HEK293 (cell line): ENCODE measurements at regions not wholly inside any gene's neighbourhood (a gene's known extent, or its start where the extent isn't known, plus 50 kb on each side); places are given as distances from the start of the nearest gene placed in this dataset.

Experiments used
- CTCF ChIA-PET: fragments of 350-600 bp; formaldehyde crosslinking; extraction: SDS; loops from one replicate; lab custom pipeline; 2021; ENCODE audit warnings: antibody characterized with exemption; lab: Yijun Ruan, JAX
- POLR2A ChIA-PET: fragments of 300-600 bp; formaldehyde crosslinking; extraction: SDS; loops from one replicate; lab custom pipeline; 2020; ENCODE audit warnings: antibody characterized with exemption, inconsistent platforms; lab: Yijun Ruan, JAX
- H3K27ac ChIP-seq: fragments of 200-500 bp; sonication (Bioruptor generic); 2 replicates; pipeline ENCODE4 v1.5.1; 2014; ENCODE audit warnings: low read depth, low read length, control low read depth, inconsistent platforms; ENCODE audit errors: extremely low read depth
- H3K36me3 ChIP-seq, 2 experiments: fragments of 200-500 bp in 1 of 2; sonication (Bioruptor generic) in 1 of 2; 1 replicate in 1 of 2; 2 replicates in 1 of 2; pipeline ENCODE4 v1.5.1; 2014 to 2017; ENCODE audit warnings: inconsistent platforms in 2 of 2, low read length in 2 of 2; ENCODE audit not compliant: control insufficient read depth in 2 of 2, insufficient read depth in 1 of 2
- H3K4me1 ChIP-seq: fragments of 200-500 bp; sonication (Bioruptor generic); 2 replicates; pipeline ENCODE4 v1.5.1; 2014; ENCODE audit warnings: mild to moderate bottlenecking, low read length, inconsistent platforms; ENCODE audit not compliant: control insufficient read depth, insufficient read depth
- H3K4me3 ChIP-seq: 2 replicates; pipeline ENCODE4 v1.5.1; 2011; ENCODE audit warnings: low read depth, mild to moderate bottlenecking, control low read depth, low read length, moderate library complexity
- H3K9me3 ChIP-seq: fragments of 200-500 bp; sonication (Bioruptor generic); 2 replicates; pipeline ENCODE4 v1.5.1; 2014; ENCODE audit warnings: low read depth, low read length, inconsistent platforms; ENCODE audit not compliant: control insufficient read depth, insufficient read depth
- ATF2 ChIP-seq: fragments of 450-650 bp; formaldehyde crosslinking; IDR thresholded peaks from 2 replicates; pipeline ENCODE4 v1.5.1; 2016; ENCODE audit warnings: missing biosample characterization, missing genetic modification characterization, low read depth
- EGR2 ChIP-seq: fragments of 450-650 bp; formaldehyde crosslinking; IDR thresholded peaks from 2 replicates; pipeline ENCODE4 v1.5.1; 2016; ENCODE audit warnings: low read depth, missing biosample characterization, missing genetic modification characterization
- OVOL3 ChIP-seq: fragments of 450-650 bp; formaldehyde crosslinking; IDR thresholded peaks from 2 replicates; pipeline ENCODE4 v1.5.1; 2016; ENCODE audit warnings: missing biosample characterization, missing genetic modification characterization
- PRDM1 ChIP-seq: fragments of 450-650 bp; formaldehyde crosslinking; IDR thresholded peaks from 2 replicates; pipeline ENCODE4; 2016; ENCODE audit warnings: missing biosample characterization, missing genetic modification characterization
- PRDM10 ChIP-seq: fragments of 450-650 bp; formaldehyde crosslinking; IDR thresholded peaks from 2 replicates; pipeline ENCODE4 v1.5.1; 2016; ENCODE audit warnings: missing biosample characterization, missing genetic modification characterization
- SETDB1 ChIP-seq: IDR thresholded peaks from one replicate; pipeline ENCODE4 v1.6.1; 2017; ENCODE audit warnings: mild to moderate bottlenecking, low read length, moderate library complexity, mixed read lengths; ENCODE audit not compliant: insufficient read length
- ZNF10 ChIP-seq: fragments of 450-650 bp; formaldehyde crosslinking; IDR thresholded peaks from 2 replicates; pipeline ENCODE4 v1.5.1; 2017; ENCODE audit warnings: missing biosample characterization, missing genetic modification characterization
- ZNF114 ChIP-seq: fragments of 450-650 bp; formaldehyde crosslinking; IDR thresholded peaks from 2 replicates; pipeline ENCODE4 v1.5.0; 2017; ENCODE audit warnings: missing biosample characterization, missing genetic modification characterization
- ZNF133 ChIP-seq: fragments of 450-650 bp; formaldehyde crosslinking; IDR thresholded peaks from 2 replicates; pipeline ENCODE4 v1.5.1; 2016; ENCODE audit warnings: missing biosample characterization, missing genetic modification characterization
- ZNF148 ChIP-seq: fragments of 450-650 bp; formaldehyde crosslinking; IDR thresholded peaks from 2 replicates; pipeline ENCODE4 v1.5.0; 2017; ENCODE audit warnings: missing biosample characterization, missing genetic modification characterization, borderline replicate concordance
- ZNF169 ChIP-seq: fragments of 450-650 bp; formaldehyde crosslinking; IDR thresholded peaks from 2 replicates; pipeline ENCODE4 v1.5.1; 2016; ENCODE audit warnings: missing biosample characterization, missing genetic modification characterization
- ZNF211 ChIP-seq: fragments of 450-650 bp; formaldehyde crosslinking; IDR thresholded peaks from 2 replicates; pipeline ENCODE4 v1.5.1; 2016; ENCODE audit warnings: low read depth, missing biosample characterization, missing genetic modification characterization
- ZNF280D ChIP-seq: fragments of 450-650 bp; formaldehyde crosslinking; IDR thresholded peaks from 2 replicates; pipeline ENCODE4 v1.5.1; 2016; ENCODE audit warnings: missing biosample characterization, missing genetic modification characterization
- ZNF394 ChIP-seq: fragments of 450-650 bp; formaldehyde crosslinking; IDR thresholded peaks from 2 replicates; pipeline ENCODE4 v1.5.1; 2016; ENCODE audit warnings: missing biosample characterization, missing genetic modification characterization, mild to moderate bottlenecking, moderate library complexity, borderline replicate concordance
- ZNF416 ChIP-seq: fragments of 450-650 bp; formaldehyde crosslinking; IDR thresholded peaks from 2 replicates; pipeline ENCODE4 v1.5.1; 2016; ENCODE audit warnings: missing biosample characterization, missing genetic modification characterization
- ZNF433 ChIP-seq: fragments of 450-650 bp; formaldehyde crosslinking; IDR thresholded peaks from 2 replicates; pipeline ENCODE4 v1.5.1; 2016; ENCODE audit warnings: missing biosample characterization, missing genetic modification characterization, low read depth
- ZNF600 ChIP-seq: fragments of 450-650 bp; formaldehyde crosslinking; IDR thresholded peaks from 2 replicates; pipeline ENCODE4 v1.5.1; 2016; ENCODE audit warnings: missing biosample characterization, missing genetic modification characterization
- ZNF660 ChIP-seq: fragments of 450-650 bp; IDR thresholded peaks from 2 replicates; pipeline ENCODE4 v1.5.1; 2018; ENCODE audit warnings: missing biosample characterization, mild to moderate bottlenecking, missing genetic modification characterization
- ZSCAN30 ChIP-seq: fragments of 450-650 bp; IDR thresholded peaks from 2 replicates; pipeline ENCODE4 v1.5.1; 2018; ENCODE audit warnings: missing biosample characterization, mild to moderate bottlenecking, missing genetic modification characterization, moderate library complexity

- Histone ChIP-seq H3K9me3 (no peaks in the 10 kb centered on the region), H3K4me1 (no peaks in the 10 kb centered on the region), H3K27ac (no peak overlapping the region), H3K4me3 (no peak overlapping the region), H3K36me3 (no peaks in the 10 kb centered on the region)
- TF ChIP-seq ZNF660, result no peak
- no peak for TF ChIP-seq PRDM1 (tag by site-specific recombination)
- no peak for TF ChIP-seq ZSCAN30 (tag by site-specific recombination)
- no peak for TF ChIP-seq ZNF114 (tag by site-specific recombination)
- TF ChIP-seq OVOL3 (tag by site-specific recombination), result no peak
- TF ChIP-seq ZNF394 (tag by site-specific recombination), result no peak
- TF ChIP-seq ZNF416 (tag by site-specific recombination), result no peak
- no peak for TF ChIP-seq EGR2 (tag by site-specific recombination)
- ChIA-PET CTCF (no interaction called here), POLR2A (no interaction called here)
Measured at GRCh38 chr5:39843767-39844166, 419.0 kb upstream of the DAB2 start.

- no peaks in the 10 kb centered on the region for H3K4me1 ChIP-seq
- no peaks in the 10 kb centered on the region for H3K9me3 ChIP-seq
- H3K4me3 ChIP-seq, result no peak overlapping the region
- ChIA-PET CTCF (interaction anchor here (0.7 to 0.8 kb wide), 3 partner anchors 17 to 153 kb away, joined by 3 to 4 read pairs (median 3); no protein-coding TSS in a partner anchor), POLR2A (no interaction called here)
- no peak for TF ChIP-seq ZNF211 (tag by site-specific recombination)
- TF ChIP-seq ZNF148 (tag by site-specific recombination), result no peak
- TF ChIP-seq PRDM10 (tag by site-specific recombination), result no peak
- no peak for TF ChIP-seq ZNF10
- no peaks in the 10 kb centered on the region for H3K36me3 ChIP-seq
- no peak overlapping the region for H3K27ac ChIP-seq
Measured at GRCh38 chr5:39835371-39835770, 410.6 kb upstream of the DAB2 start.

- Histone ChIP-seq H3K9me3 (no peaks in the 10 kb centered on the region), H3K4me3 (no peak overlapping the region), H3K4me1 (no peaks in the 10 kb centered on the region), H3K36me3 (no peaks in the 10 kb centered on the region), H3K27ac (no peak overlapping the region)
- ChIA-PET CTCF (no interaction called here), POLR2A (no interaction called here)
- no peak for TF ChIP-seq ZNF148 (tag by site-specific recombination)
- no peak for TF ChIP-seq SETDB1
- TF ChIP-seq ZNF280D, result no peak
- no peak for TF ChIP-seq ZNF600 (tag by site-specific recombination)
- TF ChIP-seq ATF2 (tag by site-specific recombination), result no peak
- TF ChIP-seq ZNF133 (tag by site-specific recombination), result no peak
- no peak for TF ChIP-seq ZNF169 (tag by site-specific recombination)
- no peak for TF ChIP-seq ZNF433 (tag by site-specific recombination)
Measured at GRCh38 chr5:39829441-39829840, 404.7 kb upstream of the DAB2 start.
